ENCODE measurements at regions not wholly inside any gene's neighbourhood (a gene's known extent, or its start where the extent isn't known, plus 50 kb on each side); places are given as distances from the start of the nearest gene placed in this dataset.

DNA sequence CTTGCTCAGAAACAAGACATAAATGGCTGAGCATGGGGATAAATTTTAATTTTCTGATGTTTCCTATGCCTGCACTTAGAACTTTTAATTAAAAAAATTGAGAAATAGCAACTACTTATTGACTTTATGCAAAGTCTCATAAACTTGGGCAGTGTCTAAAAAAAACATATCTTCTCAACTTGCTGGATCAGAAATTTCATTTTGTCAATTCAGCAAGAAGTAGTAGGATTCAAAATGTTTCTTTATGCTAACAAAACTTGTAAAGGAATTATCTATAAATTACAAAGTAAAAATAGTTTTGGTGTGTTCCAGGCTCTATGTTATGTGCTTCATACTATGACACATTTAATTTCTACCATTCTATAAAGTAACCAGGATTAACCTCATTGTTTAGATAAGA is 562.2 kb upstream of the IMPG1 start:
- no peak for TF ChIP-seq SP2 (CRISPR knock-in tag; IDR thresholded peaks at IDR 0.05)
- TF ChIP-seq KMT2B (CRISPR knock-in tag; IDR thresholded peaks at IDR 0.05), result no peak
- no peak for TF ChIP-seq BORCS8-MEF2B (CRISPR knock-in tag; IDR thresholded peaks at IDR 0.05)
- no peak for TF ChIP-seq EZH2 (conservative IDR thresholded peaks at IDR 0.05; ENCODE audit: low read depth, low read length)
- TF ChIP-seq, protein P1, sequence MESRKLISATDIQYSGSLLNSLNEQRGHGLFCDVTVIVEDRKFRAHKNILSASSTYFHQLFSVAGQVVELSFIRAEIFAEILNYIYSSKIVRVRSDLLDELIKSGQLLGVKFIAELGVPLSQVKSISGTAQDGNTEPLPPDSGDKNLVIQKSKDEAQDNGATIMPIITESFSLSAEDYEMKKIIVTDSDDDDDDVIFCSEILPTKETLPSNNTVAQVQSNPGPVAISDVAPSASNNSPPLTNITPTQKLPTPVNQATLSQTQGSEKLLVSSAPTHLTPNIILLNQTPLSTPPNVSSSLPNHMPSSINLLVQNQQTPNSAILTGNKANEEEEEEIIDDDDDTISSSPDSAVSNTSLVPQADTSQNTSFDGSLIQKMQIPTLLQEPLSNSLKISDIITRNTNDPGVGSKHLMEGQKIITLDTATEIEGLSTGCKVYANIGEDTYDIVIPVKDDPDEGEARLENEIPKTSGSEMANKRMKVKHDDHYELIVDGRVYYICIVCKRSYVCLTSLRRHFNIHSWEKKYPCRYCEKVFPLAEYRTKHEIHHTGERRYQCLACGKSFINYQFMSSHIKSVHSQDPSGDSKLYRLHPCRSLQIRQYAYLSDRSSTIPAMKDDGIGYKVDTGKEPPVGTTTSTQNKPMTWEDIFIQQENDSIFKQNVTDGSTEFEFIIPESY (CRISPR knock-in tag; IDR thresholded peaks at IDR 0.05), result no peak
- TF ChIP-seq ELF1 (CRISPR knock-in tag; IDR thresholded peaks at IDR 0.05), result no peak
- TF ChIP-seq TSC22D2 (CRISPR knock-in tag; IDR thresholded peaks at IDR 0.05; ENCODE audit: borderline replicate concordance), result no peak
- no peak for TF ChIP-seq DPF2 (CRISPR knock-in tag; IDR thresholded peaks at IDR 0.05; ENCODE audit: borderline replicate concordance, low read depth)
- TF ChIP-seq, protein P2, sequence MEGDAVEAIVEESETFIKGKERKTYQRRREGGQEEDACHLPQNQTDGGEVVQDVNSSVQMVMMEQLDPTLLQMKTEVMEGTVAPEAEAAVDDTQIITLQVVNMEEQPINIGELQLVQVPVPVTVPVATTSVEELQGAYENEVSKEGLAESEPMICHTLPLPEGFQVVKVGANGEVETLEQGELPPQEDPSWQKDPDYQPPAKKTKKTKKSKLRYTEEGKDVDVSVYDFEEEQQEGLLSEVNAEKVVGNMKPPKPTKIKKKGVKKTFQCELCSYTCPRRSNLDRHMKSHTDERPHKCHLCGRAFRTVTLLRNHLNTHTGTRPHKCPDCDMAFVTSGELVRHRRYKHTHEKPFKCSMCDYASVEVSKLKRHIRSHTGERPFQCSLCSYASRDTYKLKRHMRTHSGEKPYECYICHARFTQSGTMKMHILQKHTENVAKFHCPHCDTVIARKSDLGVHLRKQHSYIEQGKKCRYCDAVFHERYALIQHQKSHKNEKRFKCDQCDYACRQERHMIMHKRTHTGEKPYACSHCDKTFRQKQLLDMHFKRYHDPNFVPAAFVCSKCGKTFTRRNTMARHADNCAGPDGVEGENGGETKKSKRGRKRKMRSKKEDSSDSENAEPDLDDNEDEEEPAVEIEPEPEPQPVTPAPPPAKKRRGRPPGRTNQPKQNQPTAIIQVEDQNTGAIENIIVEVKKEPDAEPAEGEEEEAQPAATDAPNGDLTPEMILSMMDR (CRISPR knock-in tag; IDR thresholded peaks at IDR 0.05), result no peak
- TF ChIP-seq NR2C2 (CRISPR knock-in tag; IDR thresholded peaks at IDR 0.05; ENCODE audit: borderline replicate concordance), result no peak

All from HepG2 (cell line).